ENCODE measurements at regions not wholly inside any gene's neighbourhood (a gene's known extent, or its start where the extent isn't known, plus 50 kb on each side); places are given as distances from the start of the nearest gene placed in this dataset.
"Not testable (repeated sequence)": the region's sequence is repeated elsewhere in the genome, so short reads cannot be mapped to it uniquely, and the experiment has no call there.

GRCh38 chr11:115982666-115983065, 478.5 kb upstream of the CADM1 start:
- intact Hi-C loops (cut with DNase I), result no loop called here
- no peak for DNase-seq

GRCh38 chr11:115981814-115982471, 477.7 kb upstream of the CADM1 start:
- no peak overlapping the region for H3K4me3 ChIP-seq
- H3K4me1 ChIP-seq, result peaks cover 0 to 6% of the 10 kb centered on the region in 2 donors
- TF ChIP-seq CTCF (IDR thresholded peaks at IDR 0.05), result no peak
- H3K27me3 ChIP-seq, result peaks cover 0 to 2% of the 10 kb centered on the region in 2 donors
- ATAC-seq, result no peak
- H3K27ac ChIP-seq, result no peak overlapping the region
- H3K36me3 ChIP-seq, result no peaks in the 10 kb centered on the region
- no peak for DNase-seq
- H3K9me3 ChIP-seq, result no peaks in the 10 kb centered on the region
- intact Hi-C loops (cut with DNase I), result no loop called here

More at GRCh38 chr11:115982666-115983065, 478.5 kb upstream of the CADM1 start:
- no peak overlapping the region for H3K4me3 ChIP-seq
- TF ChIP-seq CTCF (IDR thresholded peaks at IDR 0.05), result no peak
- no peaks in the 10 kb centered on the region for H3K27me3 ChIP-seq
- ATAC-seq, result no peak
- H3K36me3 ChIP-seq, result no peaks in the 10 kb centered on the region
- H3K4me1 ChIP-seq, result peaks cover 0 to 6% of the 10 kb centered on the region in 2 donors
- H3K9me3 ChIP-seq, result no peaks in the 10 kb centered on the region
- no peak overlapping the region for H3K27ac ChIP-seq

GRCh38 chr11:115981104-115981481, 476.9 kb upstream of the CADM1 start:
- no peak for ATAC-seq
- no peak overlapping the region for H3K4me3 ChIP-seq

GRCh38 chr11:115980337-115981103, 476.3 kb upstream of the CADM1 start:
- H3K27ac ChIP-seq, result no peak overlapping the region
- no peak overlapping the region for H3K4me3 ChIP-seq
- DNase-seq (no peak), ATAC-seq (no peak)
- intact Hi-C loops (cut with DNase I), result no loop called here
- no peaks in the 10 kb centered on the region for H3K9me3 ChIP-seq
- TF ChIP-seq CTCF (IDR thresholded peaks at IDR 0.05), result no peak
- peaks cover 0 to 6% of the 10 kb centered on the region in 2 donors for H3K4me1 ChIP-seq
- peaks cover 0 to 17% of the 10 kb centered on the region in 2 donors for H3K27me3 ChIP-seq
- H3K36me3 ChIP-seq, result no peaks in the 10 kb centered on the region

More at GRCh38 chr11:115981104-115981481, 476.9 kb upstream of the CADM1 start:
- no peak overlapping the region for H3K27ac ChIP-seq
- peaks cover 0 to 6% of the 10 kb centered on the region in 2 donors for H3K4me1 ChIP-seq
- no peaks in the 10 kb centered on the region for H3K9me3 ChIP-seq
- peaks cover 0 to 11% of the 10 kb centered on the region in 2 donors for H3K27me3 ChIP-seq
- TF ChIP-seq CTCF (IDR thresholded peaks at IDR 0.05), result no peak
- DNase-seq, result no peak
- H3K36me3 ChIP-seq, result no peaks in the 10 kb centered on the region
- intact Hi-C loops (cut with DNase I), result no loop called here

GRCh38 chr11:115974703-115975102, 470.5 kb upstream of the CADM1 start:
- H3K9me3 ChIP-seq, result peaks cover 0 to 4% of the 10 kb centered on the region in 2 donors
- no peaks in the 10 kb centered on the region for H3K36me3 ChIP-seq
- TF ChIP-seq CTCF (IDR thresholded peaks at IDR 0.05), result no peak
- H3K27ac ChIP-seq, result no peak overlapping the region
- no peaks in the 10 kb centered on the region for H3K4me1 ChIP-seq
- intact Hi-C loops (cut with DNase I), result no loop called here
- peaks cover 0 to 30% of the 10 kb centered on the region in 2 donors for H3K27me3 ChIP-seq
- H3K4me3 ChIP-seq, result no peak overlapping the region
- DNase-seq (no peak), ATAC-seq (peak; percentile 67)

GRCh38 chr11:115967203-115967602, 463.0 kb upstream of the CADM1 start:
- DNase-seq; ATAC-seq; H3K4me1 ChIP-seq; H3K36me3 ChIP-seq; H3K9me3 ChIP-seq; intact Hi-C loops (cut with DNase I); H3K27me3 ChIP-seq; H3K4me3 ChIP-seq; H3K27ac ChIP-seq: not testable (repeated sequence)
